GM21528 (cell line): ENCODE measurements at regions not wholly inside any gene's neighbourhood (a gene's known extent, or its start where the extent isn't known, plus 50 kb on each side); places are given as distances from the start of the nearest gene placed in this dataset.

Experiments
- ATAC-seq: cut with Tn5 transposase; IDR thresholded peaks from one replicate; pipeline ENCODE4 v1.9.1; 2021; ENCODE audit warnings: mild to moderate bottlenecking, moderate library complexity; ENCODE audit not compliant: unreplicated experiment, low FRiP score

- ATAC-seq: no peak
Observed at GRCh38 chr2:12047761-12048160, 301.3 kb downstream of the LPIN1 start.

GRCh38 chr2:12048550-12048949 is 302.1 kb downstream of the LPIN1 start:
- ATAC-seq: no peak

- ATAC-seq: no peak
Observed at GRCh38 chr2:12050396-12050795, 304.0 kb downstream of the LPIN1 start.

- ATAC-seq: no peak
Observed at GRCh38 chr2:12051831-12052230, 305.4 kb downstream of the LPIN1 start.

- no peak for ATAC-seq
Observed at GRCh38 chr2:12052796-12053195, 306.4 kb downstream of the LPIN1 start.

- ATAC-seq: no peak
Observed at GRCh38 chr2:12054956-12055618, 308.7 kb downstream of the LPIN1 start.

- ATAC-seq: peak; percentile 80
Observed at GRCh38 chr2:12057436-12058166, 311.2 kb downstream of the LPIN1 start.

GRCh38 chr2:12059616-12060441 is 313.4 kb downstream of the LPIN1 start:
- no peak for ATAC-seq

- ATAC-seq: no peak
Observed at GRCh38 chr2:12060886-12061285, 314.5 kb downstream of the LPIN1 start.

- ATAC-seq: no peak
Observed at GRCh38 chr2:12061286-12062052, 315.0 kb downstream of the LPIN1 start.

GRCh38 chr2:12062053-12062395 is 315.6 kb downstream of the LPIN1 start:
- no peak for ATAC-seq

GRCh38 chr2:12063210-12063609 is 316.8 kb downstream of the LPIN1 start:
- no peak for ATAC-seq

- no peak for ATAC-seq
Observed at GRCh38 chr2:12064153-12064552, 317.7 kb downstream of the LPIN1 start.

GRCh38 chr2:12066116-12066515 is 319.7 kb downstream of the LPIN1 start:
- ATAC-seq: no peak

- ATAC-seq: no peak
Observed at GRCh38 chr2:12066986-12067385, 320.6 kb downstream of the LPIN1 start.

- no peak for ATAC-seq
Observed at GRCh38 chr2:12068796-12069538, 322.5 kb downstream of the LPIN1 start.

GRCh38 chr2:12070153-12070552 is 323.7 kb downstream of the LPIN1 start:
- ATAC-seq: no peak

- no peak for ATAC-seq
Observed at GRCh38 chr2:12070581-12070980, 324.1 kb downstream of the LPIN1 start.

GRCh38 chr2:12071318-12071717 is 324.9 kb downstream of the LPIN1 start:
- ATAC-seq: peak; percentile 68
